Sigmoid colon (tissue), 4 donors: ENCODE measurements at regions not wholly inside any gene's neighbourhood (a gene's known extent, or its start where the extent isn't known, plus 50 kb on each side); places are given as distances from the start of the nearest gene placed in this dataset.

Experiments
- CTCF ChIP-seq, 4 experiments: fragments of 450-650 bp in 3 of 4; fragments of 200-600 bp in 1 of 4; IDR thresholded peaks; one replicate each; pipeline ENCODE4 v1.5.1; 2016 to 2019; ENCODE audit warnings: antibody characterized with exemption in 4 of 4, mild to moderate bottlenecking in 3 of 4, moderate library complexity in 2 of 4
- POLR2A ChIP-seq, 2 donors: fragments of 450-650 bp; IDR thresholded peaks; one replicate each; pipeline ENCODE4 v1.6.1; 2016; ENCODE audit warnings: antibody characterized with exemption in 2 of 2, mild to moderate bottlenecking in 2 of 2, moderate library complexity in 2 of 2
- POLR2AphosphoS5 ChIP-seq, 4 donors: sonication (generic); formaldehyde crosslinking; IDR thresholded peaks; one replicate each; pipeline ENCODE4 v1.6.1; 2017; ENCODE audit warnings: antibody characterized with exemption in 4 of 4

GRCh38 chr3:94772402-94772801 is 709.5 kb downstream of the NSUN3 start:
- TF ChIP-seq CTCF (IDR thresholded peaks at IDR 0.05) (no peak), POLR2AphosphoS5 (IDR thresholded peaks at IDR 0.05) (no peak), POLR2A (IDR thresholded peaks at IDR 0.05) (no peak)
